ENCODE measurements at regions not wholly inside any gene's neighbourhood (a gene's known extent, or its start where the extent isn't known, plus 50 kb on each side); places are given as distances from the start of the nearest gene placed in this dataset.

GRCh38 chr2:126264625-126265024 is 391.3 kb upstream of the GYPC start:
- TF ChIP-seq CTCF (conservative IDR thresholded peaks at IDR 0.05; ENCODE audit: low read depth, low read length): no peak
- no peak for TF ChIP-seq EZH2 (IDR thresholded peaks at IDR 0.05; ENCODE audit: borderline replicate concordance, low read depth, low read length, poor library complexity, severe bottlenecking)
